Nephron (organoid): ENCODE measurements at regions not wholly inside any gene's neighbourhood (a gene's known extent, or its start where the extent isn't known, plus 50 kb on each side); places are given as distances from the start of the nearest gene placed in this dataset.

Experiments
- H3K27ac Mint-ChIP-seq, 3 experiments: 2 replicates each; pipeline ENCODE4 v1.8.0; 2020; ENCODE audit warnings: mixed read lengths in 3 of 3, mild to moderate bottlenecking in 2 of 3, moderate library complexity in 1 of 3
- H3K27me3 Mint-ChIP-seq: 2 replicates; pipeline ENCODE4 v1.8.0; 2021; ENCODE audit warnings: low read depth, mild to moderate bottlenecking, moderate library complexity, mixed read lengths
- H3K36me3 Mint-ChIP-seq: 2 replicates; pipeline ENCODE4 v1.8.0; 2020; ENCODE audit warnings: low read depth, mixed read lengths
- H3K4me1 Mint-ChIP-seq: 2 replicates; pipeline ENCODE4 v1.8.0; 2020; ENCODE audit warnings: mixed read lengths
- H3K4me3 Mint-ChIP-seq, 3 experiments: 2 replicates each; pipeline ENCODE4 v1.8.0; 2020; ENCODE audit warnings: mild to moderate bottlenecking in 3 of 3, mixed read lengths in 3 of 3, moderate library complexity in 2 of 3
- H3K9me3 Mint-ChIP-seq: 2 replicates; pipeline ENCODE4 v1.8.0; 2020; ENCODE audit warnings: mixed read lengths
- CTCF ChIP-seq, 3 experiments: fragments of 200-600 bp; sonication (generic); IDR thresholded peaks; one replicate each; pipeline ENCODE4 v1.5.0; 2021; ENCODE audit warnings: antibody characterized with exemption in 3 of 3; ENCODE audit not compliant: unreplicated experiment in 3 of 3

DNA sequence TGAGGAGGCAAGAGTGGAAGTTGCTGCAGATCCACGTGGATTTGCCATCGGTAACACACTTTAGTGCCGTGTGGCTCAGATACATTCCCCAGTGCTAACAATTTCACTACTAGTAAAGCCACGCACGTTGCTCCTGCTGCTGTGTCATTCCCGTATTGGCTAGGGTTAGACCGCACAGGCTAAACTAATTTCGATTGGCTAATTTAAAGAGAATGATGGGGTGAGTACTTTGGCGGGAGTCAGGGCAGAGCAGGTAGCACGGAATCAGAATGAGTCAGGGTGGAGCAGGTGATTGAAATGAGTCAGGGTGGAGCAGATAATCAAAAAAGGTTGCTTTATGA is 1337.5 kb downstream of the FSTL5 start:
- H3K9me3 Mint-ChIP-seq, result peaks cover 12% of the 10 kb centered on the region
- no peaks in the 10 kb centered on the region for H3K27me3 Mint-ChIP-seq
- H3K4me3 Mint-ChIP-seq, result no peak overlapping the region
- no peak for TF ChIP-seq CTCF (IDR thresholded peaks at IDR 0.05; ENCODE audit: unreplicated experiment in 3 of 3)
- no peaks in the 10 kb centered on the region for H3K36me3 Mint-ChIP-seq
- H3K27ac Mint-ChIP-seq, result no peak overlapping the region
- no peaks in the 10 kb centered on the region for H3K4me1 Mint-ChIP-seq

DNA sequence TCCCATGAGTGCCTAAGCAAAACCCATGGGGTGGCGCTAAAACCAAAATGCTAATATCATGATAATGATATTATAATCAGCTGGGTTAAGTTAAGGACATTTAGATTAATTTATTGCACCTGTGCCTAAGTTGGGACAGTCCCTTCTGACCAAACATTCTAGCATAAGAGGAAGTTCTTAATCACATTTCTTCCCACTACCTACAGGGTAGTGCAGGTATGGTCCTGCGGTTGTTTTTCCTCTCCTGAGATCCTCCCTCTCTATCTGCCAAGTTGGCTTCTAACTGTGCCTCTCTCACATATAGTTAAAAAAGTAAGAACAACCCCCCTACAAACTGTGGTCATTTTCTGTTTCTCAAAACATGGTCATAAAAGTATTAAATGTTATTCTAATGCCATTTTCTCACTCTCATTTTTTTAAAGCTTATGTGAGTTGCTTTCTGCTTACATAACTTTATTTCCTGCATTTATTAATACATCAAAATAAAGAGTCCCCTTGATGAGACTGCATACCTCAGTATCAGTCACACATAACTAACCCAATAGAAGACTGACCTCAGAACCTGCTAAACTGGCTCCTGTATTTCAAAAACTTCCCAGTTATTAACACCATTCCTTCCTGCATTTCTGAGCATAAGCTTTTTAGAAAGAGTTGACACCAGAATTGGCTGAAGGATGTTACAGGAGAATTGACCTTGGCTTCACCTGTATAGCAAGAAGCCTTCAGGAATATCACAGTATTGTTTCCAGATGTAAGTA is 1332.5 kb downstream of the FSTL5 start:
- H3K4me1 Mint-ChIP-seq, result no peaks in the 10 kb centered on the region
- no peak for TF ChIP-seq CTCF (IDR thresholded peaks at IDR 0.05; ENCODE audit: unreplicated experiment in 3 of 3)
- peaks cover 1% of the 10 kb centered on the region for H3K9me3 Mint-ChIP-seq
- H3K27me3 Mint-ChIP-seq, result no peaks in the 10 kb centered on the region
- H3K27ac Mint-ChIP-seq, result peak overlapping the region in 2 of 3 experiments; percentile 50 to 58
- no peak overlapping the region for H3K4me3 Mint-ChIP-seq
- H3K36me3 Mint-ChIP-seq, result no peaks in the 10 kb centered on the region

- Mint-ChIP-seq H3K9me3 (no peaks in the 10 kb centered on the region), H3K4me3 (no peak overlapping the region), H3K36me3 (no peaks in the 10 kb centered on the region), H3K27ac (no peak overlapping the region), H3K27me3 (no peaks in the 10 kb centered on the region), H3K4me1 (peaks cover 1% of the 10 kb centered on the region)
- TF ChIP-seq CTCF (IDR thresholded peaks at IDR 0.05; ENCODE audit: unreplicated experiment in 3 of 3), result no peak
Measured at GRCh38 chr4:160835789-160836188, 1328.0 kb downstream of the FSTL5 start.

DNA sequence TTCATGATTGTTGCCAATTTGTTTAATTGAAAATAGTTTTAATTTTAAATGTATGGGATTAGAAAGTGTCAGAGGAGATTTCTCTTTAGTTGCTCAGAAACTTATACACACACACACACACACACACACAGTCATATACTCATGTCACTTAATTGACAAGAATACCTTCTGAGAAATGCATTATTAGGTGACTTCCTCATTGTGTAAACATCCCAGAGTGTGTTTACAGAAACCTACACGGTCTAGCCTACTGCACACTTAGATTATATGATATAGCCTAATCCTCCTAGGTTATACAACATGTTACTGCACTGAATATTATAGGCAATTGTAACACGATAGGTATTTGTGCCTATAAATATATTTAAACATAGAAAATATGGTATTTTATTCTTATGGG is 1327.4 kb downstream of the FSTL5 start:
- TF ChIP-seq CTCF (IDR thresholded peaks at IDR 0.05; ENCODE audit: unreplicated experiment in 3 of 3), result no peak
- peaks cover 5% of the 10 kb centered on the region for H3K4me1 Mint-ChIP-seq
- H3K36me3 Mint-ChIP-seq, result no peaks in the 10 kb centered on the region
- no peaks in the 10 kb centered on the region for H3K27me3 Mint-ChIP-seq
- H3K9me3 Mint-ChIP-seq, result no peaks in the 10 kb centered on the region
- no peak overlapping the region for H3K4me3 Mint-ChIP-seq
- no peak overlapping the region for H3K27ac Mint-ChIP-seq

GRCh38 chr4:160846121-160846520 is 1317.7 kb downstream of the FSTL5 start:
- Mint-ChIP-seq H3K4me1 (peaks cover 14% of the 10 kb centered on the region), H3K9me3 (no peaks in the 10 kb centered on the region), H3K4me3 (no peak overlapping the region), H3K36me3 (no peaks in the 10 kb centered on the region), H3K27ac (no peak overlapping the region), H3K27me3 (no peaks in the 10 kb centered on the region)
- no peak for TF ChIP-seq CTCF (IDR thresholded peaks at IDR 0.05; ENCODE audit: unreplicated experiment in 3 of 3)

- Mint-ChIP-seq H3K4me1 (peaks cover 14% of the 10 kb centered on the region), H3K36me3 (no peaks in the 10 kb centered on the region), H3K27me3 (no peaks in the 10 kb centered on the region), H3K27ac (peak overlapping the region; percentile 6 to 32 (median 10)), H3K9me3 (no peaks in the 10 kb centered on the region), H3K4me3 (no peak overlapping the region)
- TF ChIP-seq CTCF (IDR thresholded peaks at IDR 0.05; ENCODE audit: unreplicated experiment in 3 of 3), result no peak
Measured at GRCh38 chr4:160847228-160847627, 1316.6 kb downstream of the FSTL5 start.
